ENCODE measurements at regions not wholly inside any gene's neighbourhood (a gene's known extent, or its start where the extent isn't known, plus 50 kb on each side); places are given as distances from the start of the nearest gene placed in this dataset.

DNA sequence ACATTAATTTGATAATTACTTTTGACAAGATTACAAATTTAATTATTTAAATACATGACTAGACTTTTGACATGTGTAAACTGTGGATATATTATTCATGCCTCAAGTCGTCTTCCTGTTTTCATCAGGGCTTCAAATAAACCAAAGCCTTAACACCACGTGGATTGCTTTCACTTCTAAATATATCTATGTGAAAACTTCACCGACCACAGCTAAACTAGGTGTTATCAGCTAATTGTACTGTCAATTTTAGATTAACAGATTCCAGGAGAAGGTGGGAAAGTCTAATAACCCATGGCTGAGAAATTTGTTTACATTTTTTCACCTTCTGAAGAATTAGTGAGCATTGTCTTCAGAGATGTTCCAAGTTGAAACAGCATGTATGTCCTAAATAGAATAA is 494.7 kb upstream of the FAM98A start:
- TF ChIP-seq, protein P1, sequence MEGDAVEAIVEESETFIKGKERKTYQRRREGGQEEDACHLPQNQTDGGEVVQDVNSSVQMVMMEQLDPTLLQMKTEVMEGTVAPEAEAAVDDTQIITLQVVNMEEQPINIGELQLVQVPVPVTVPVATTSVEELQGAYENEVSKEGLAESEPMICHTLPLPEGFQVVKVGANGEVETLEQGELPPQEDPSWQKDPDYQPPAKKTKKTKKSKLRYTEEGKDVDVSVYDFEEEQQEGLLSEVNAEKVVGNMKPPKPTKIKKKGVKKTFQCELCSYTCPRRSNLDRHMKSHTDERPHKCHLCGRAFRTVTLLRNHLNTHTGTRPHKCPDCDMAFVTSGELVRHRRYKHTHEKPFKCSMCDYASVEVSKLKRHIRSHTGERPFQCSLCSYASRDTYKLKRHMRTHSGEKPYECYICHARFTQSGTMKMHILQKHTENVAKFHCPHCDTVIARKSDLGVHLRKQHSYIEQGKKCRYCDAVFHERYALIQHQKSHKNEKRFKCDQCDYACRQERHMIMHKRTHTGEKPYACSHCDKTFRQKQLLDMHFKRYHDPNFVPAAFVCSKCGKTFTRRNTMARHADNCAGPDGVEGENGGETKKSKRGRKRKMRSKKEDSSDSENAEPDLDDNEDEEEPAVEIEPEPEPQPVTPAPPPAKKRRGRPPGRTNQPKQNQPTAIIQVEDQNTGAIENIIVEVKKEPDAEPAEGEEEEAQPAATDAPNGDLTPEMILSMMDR (IDR thresholded peaks at IDR 0.05; ENCODE audit: low read depth, low read length, missing control alignments), result no peak
- Histone ChIP-seq H3K27me3 (replicated peaks) (no peaks in the 10 kb centered on the region), H3K36me3 (replicated peaks) (no peaks in the 10 kb centered on the region), H3K27ac (no peak overlapping the region), H3K4me3 (ENCODE audit: low read depth, low read length) (no peak overlapping the region)
- no peak for DNase-seq
- in situ Hi-C loops (cut with HindIII; ENCODE audit: low pct_ligation_motif_present, low sequenced_read_pairs), result no loop called here

GRCh38 chr2:34070196-34070595 is 471.1 kb upstream of the FAM98A start:
- Histone ChIP-seq H3K36me3 (replicated peaks) (no peaks in the 10 kb centered on the region), H3K4me3 (ENCODE audit: low read depth, low read length) (no peak overlapping the region), H3K27me3 (replicated peaks) (no peaks in the 10 kb centered on the region), H3K27ac (no peak overlapping the region)
- DNase-seq, result no peak
- TF ChIP-seq, protein P1 (IDR thresholded peaks at IDR 0.05; ENCODE audit: low read depth, low read length, missing control alignments), result no peak
- in situ Hi-C loops (cut with HindIII; ENCODE audit: low pct_ligation_motif_present, low sequenced_read_pairs), result no loop called here

DNA sequence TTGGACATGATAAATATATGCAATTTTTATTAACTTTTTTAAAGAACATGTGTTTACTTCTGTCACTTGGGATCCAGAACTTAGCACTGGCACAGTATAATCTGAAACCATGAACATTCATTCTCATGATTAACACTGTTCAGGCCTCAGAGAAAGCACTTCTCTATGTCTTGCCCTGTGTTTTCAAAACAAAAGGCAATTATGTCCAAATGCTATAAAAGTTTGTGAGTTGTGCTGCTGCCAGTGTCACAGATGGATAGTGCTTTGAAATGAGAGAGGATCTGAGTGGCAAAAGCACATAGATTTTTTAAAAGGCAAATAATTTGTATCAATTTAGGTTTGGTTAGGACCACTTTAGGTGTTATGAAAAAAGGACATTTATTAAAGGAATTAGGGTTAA is 470.5 kb upstream of the FAM98A start:
- in situ Hi-C loops (cut with HindIII; ENCODE audit: low pct_ligation_motif_present, low sequenced_read_pairs), result no loop called here
- Histone ChIP-seq H3K36me3 (replicated peaks) (no peaks in the 10 kb centered on the region), H3K4me3 (ENCODE audit: low read depth, low read length) (no peak overlapping the region), H3K27ac (no peak overlapping the region), H3K27me3 (replicated peaks) (no peaks in the 10 kb centered on the region)
- no peak for DNase-seq
- TF ChIP-seq, protein P1 (IDR thresholded peaks at IDR 0.05; ENCODE audit: low read depth, low read length, missing control alignments), result no peak

DNA sequence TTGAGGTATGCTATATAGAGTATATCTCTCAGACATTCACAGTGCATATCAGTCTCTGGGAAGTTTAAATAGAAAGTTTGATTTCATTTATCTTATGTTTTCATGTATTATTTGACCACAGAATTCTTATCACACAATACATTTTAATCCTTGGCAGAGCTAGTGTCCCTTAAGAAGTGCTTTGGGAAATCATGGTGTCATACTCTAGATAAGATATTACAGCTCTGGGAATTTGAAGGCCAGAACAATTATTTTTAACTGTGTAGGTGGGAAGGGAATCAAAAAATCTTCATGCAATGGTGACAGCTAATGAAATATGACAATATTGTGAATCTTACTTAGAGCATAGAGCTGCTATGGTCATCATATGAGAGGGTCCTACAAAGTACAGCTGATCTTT is 451.3 kb upstream of the FAM98A start:
- Histone ChIP-seq H3K36me3 (replicated peaks) (no peaks in the 10 kb centered on the region), H3K4me3 (ENCODE audit: low read depth, low read length) (no peak overlapping the region), H3K27ac (no peak overlapping the region), H3K27me3 (replicated peaks) (no peaks in the 10 kb centered on the region)
- no peak for DNase-seq
- in situ Hi-C loops (cut with HindIII; ENCODE audit: low pct_ligation_motif_present, low sequenced_read_pairs), result no loop called here
- TF ChIP-seq, protein P1 (IDR thresholded peaks at IDR 0.05; ENCODE audit: low read depth, low read length, missing control alignments), result no peak

- no peaks in the 10 kb centered on the region for H3K27me3 ChIP-seq (replicated peaks)
Observed at GRCh38 chr2:34045101-34045655, 446.1 kb upstream of the FAM98A start.

More at GRCh38 chr2:34045101-34045655, 446.1 kb upstream of the FAM98A start:
- Histone ChIP-seq H3K4me3 (ENCODE audit: low read depth, low read length) (no peak overlapping the region), H3K27ac (no peak overlapping the region), H3K36me3 (replicated peaks) (no peaks in the 10 kb centered on the region)
- no peak for DNase-seq
- TF ChIP-seq, protein P1 (IDR thresholded peaks at IDR 0.05; ENCODE audit: low read depth, low read length, missing control alignments), result no peak
- in situ Hi-C loops (cut with HindIII; ENCODE audit: low pct_ligation_motif_present, low sequenced_read_pairs), result no loop called here

Measured in brain microvascular endothelial cell (primary cell).